ENCODE measurements at regions not wholly inside any gene's neighbourhood (a gene's known extent, or its start where the extent isn't known, plus 50 kb on each side); places are given as distances from the start of the nearest gene placed in this dataset.

DNA sequence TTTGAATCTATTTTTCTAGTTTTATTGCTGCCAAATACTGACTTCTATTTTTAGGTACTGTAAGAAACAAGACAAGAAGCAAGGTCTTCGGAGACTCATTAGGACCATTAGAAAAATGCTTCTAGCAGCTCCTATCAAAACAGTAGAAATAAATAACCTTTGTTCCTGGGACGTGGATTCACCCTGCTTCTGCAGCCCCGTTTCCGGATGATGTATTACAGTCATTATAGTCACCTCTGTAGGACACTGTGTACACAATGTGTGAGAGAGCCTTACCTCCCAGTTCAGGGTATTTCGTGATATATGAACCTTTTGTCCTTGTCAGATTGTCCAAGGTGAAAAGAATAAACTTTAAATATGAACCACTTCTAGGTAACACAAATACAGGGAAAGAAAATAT is 484.0 kb upstream of the TECRL start:
- intact Hi-C loops (cut with micrococcal nuclease; ENCODE audit: unreplicated experiment), result no loop called here
- DNase-seq (ENCODE audit: low read depth, low spot score) (no peak), ATAC-seq (no peak)
- no peaks in the 10 kb centered on the region for H3K4me1 ChIP-seq (ENCODE audit: control insufficient read depth, insufficient read depth, low read length)
- ChIA-PET CTCF (no interaction called here), POLR2A (no interaction called here)
- no TSS peak for BruUV-seq (replicated peaks)
- no peak overlapping the region for H3K4me3 ChIP-seq (ENCODE audit: low read depth in 2 of 2, low read length in 2 of 2)
- no peaks in the 10 kb centered on the region for H3K36me3 ChIP-seq (ENCODE audit: control insufficient read depth, insufficient read depth, low read length)
- in situ Hi-C loops (cut with HindIII; ENCODE audit: low pct_unique_long_range_greater_than_20kb, low sequenced_read_pairs), result no loop called here
- H3K27me3 ChIP-seq (ENCODE audit: control insufficient read depth, insufficient read depth, low read length), result no peaks in the 10 kb centered on the region
- TF ChIP-seq, protein P1, sequence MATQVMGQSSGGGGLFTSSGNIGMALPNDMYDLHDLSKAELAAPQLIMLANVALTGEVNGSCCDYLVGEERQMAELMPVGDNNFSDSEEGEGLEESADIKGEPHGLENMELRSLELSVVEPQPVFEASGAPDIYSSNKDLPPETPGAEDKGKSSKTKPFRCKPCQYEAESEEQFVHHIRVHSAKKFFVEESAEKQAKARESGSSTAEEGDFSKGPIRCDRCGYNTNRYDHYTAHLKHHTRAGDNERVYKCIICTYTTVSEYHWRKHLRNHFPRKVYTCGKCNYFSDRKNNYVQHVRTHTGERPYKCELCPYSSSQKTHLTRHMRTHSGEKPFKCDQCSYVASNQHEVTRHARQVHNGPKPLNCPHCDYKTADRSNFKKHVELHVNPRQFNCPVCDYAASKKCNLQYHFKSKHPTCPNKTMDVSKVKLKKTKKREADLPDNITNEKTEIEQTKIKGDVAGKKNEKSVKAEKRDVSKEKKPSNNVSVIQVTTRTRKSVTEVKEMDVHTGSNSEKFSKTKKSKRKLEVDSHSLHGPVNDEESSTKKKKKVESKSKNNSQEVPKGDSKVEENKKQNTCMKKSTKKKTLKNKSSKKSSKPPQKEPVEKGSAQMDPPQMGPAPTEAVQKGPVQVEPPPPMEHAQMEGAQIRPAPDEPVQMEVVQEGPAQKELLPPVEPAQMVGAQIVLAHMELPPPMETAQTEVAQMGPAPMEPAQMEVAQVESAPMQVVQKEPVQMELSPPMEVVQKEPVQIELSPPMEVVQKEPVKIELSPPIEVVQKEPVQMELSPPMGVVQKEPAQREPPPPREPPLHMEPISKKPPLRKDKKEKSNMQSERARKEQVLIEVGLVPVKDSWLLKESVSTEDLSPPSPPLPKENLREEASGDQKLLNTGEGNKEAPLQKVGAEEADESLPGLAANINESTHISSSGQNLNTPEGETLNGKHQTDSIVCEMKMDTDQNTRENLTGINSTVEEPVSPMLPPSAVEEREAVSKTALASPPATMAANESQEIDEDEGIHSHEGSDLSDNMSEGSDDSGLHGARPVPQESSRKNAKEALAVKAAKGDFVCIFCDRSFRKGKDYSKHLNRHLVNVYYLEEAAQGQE (IDR thresholded peaks at IDR 0.05; ENCODE audit: insufficient read depth in 1 of 2, low read depth in 2 of 2, low read length in 1 of 2), result no peak
- TF ChIP-seq, protein P2, sequence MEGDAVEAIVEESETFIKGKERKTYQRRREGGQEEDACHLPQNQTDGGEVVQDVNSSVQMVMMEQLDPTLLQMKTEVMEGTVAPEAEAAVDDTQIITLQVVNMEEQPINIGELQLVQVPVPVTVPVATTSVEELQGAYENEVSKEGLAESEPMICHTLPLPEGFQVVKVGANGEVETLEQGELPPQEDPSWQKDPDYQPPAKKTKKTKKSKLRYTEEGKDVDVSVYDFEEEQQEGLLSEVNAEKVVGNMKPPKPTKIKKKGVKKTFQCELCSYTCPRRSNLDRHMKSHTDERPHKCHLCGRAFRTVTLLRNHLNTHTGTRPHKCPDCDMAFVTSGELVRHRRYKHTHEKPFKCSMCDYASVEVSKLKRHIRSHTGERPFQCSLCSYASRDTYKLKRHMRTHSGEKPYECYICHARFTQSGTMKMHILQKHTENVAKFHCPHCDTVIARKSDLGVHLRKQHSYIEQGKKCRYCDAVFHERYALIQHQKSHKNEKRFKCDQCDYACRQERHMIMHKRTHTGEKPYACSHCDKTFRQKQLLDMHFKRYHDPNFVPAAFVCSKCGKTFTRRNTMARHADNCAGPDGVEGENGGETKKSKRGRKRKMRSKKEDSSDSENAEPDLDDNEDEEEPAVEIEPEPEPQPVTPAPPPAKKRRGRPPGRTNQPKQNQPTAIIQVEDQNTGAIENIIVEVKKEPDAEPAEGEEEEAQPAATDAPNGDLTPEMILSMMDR (IDR thresholded peaks at IDR 0.05), result no peak
- TF ChIP-seq POLR2AphosphoS5 (IDR thresholded peaks at IDR 0.05; ENCODE audit: low read depth, low read length) (no peak), SIN3A (IDR thresholded peaks at IDR 0.05; ENCODE audit: borderline replicate concordance, insufficient read depth, low read depth, low read length) (no peak), TCF7L2 (IDR thresholded peaks at IDR 0.05; ENCODE audit: low read depth, low read length) (no peak)
- no peak overlapping the region for H3K27ac ChIP-seq (ENCODE audit: low read length)
- no peaks in the 10 kb centered on the region for H3K9me3 ChIP-seq (ENCODE audit: control insufficient read depth, insufficient read depth, low read depth, low read length)

DNA sequence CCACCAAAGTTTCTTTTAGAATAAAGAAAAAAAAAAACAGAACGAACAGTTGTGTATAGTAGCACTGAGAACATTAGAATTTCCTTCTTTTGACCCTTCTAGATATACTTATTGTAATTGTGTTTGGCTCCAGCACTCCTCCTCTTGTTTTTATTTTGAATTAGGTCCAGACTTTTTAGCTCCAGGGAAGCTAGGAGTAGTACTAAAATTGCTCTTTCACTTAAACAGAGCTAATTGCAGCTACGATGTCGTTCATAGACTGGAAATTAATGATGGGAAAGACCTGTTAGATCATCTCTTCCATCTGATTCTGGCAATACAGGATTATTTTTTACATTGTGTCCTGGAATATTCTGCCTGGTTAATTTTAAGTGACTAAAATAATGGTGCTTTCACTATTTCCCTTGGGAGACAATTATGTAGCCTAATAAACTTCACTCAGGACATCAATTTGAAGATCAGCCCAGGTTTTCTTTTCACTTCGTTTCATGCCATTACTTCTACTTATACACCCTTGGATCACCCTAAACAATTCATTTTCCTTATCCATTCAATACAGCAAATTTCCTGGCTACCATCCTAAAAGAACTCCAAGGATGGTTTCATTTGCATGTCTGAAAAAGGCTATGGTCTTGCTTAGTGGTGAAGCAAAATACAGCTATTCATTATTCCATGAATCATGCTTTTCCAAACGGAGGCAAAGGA is 480.8 kb upstream of the TECRL start:
- in situ Hi-C loops (cut with HindIII; ENCODE audit: low pct_unique_long_range_greater_than_20kb, low sequenced_read_pairs), result no loop called here
- POLR2A ChIA-PET, result no interaction called here
- no peak overlapping the region for H3K27ac ChIP-seq (ENCODE audit: low read length)
- H3K4me1 ChIP-seq (ENCODE audit: control insufficient read depth, insufficient read depth, low read length), result no peaks in the 10 kb centered on the region
- no peak for DNase-seq (ENCODE audit: low read depth, low spot score)
- H3K9me3 ChIP-seq (ENCODE audit: control insufficient read depth, insufficient read depth, low read depth, low read length), result no peaks in the 10 kb centered on the region
- CTCF ChIA-PET, result no interaction called here
- no peaks in the 10 kb centered on the region for H3K27me3 ChIP-seq (ENCODE audit: control insufficient read depth, insufficient read depth, low read length)
- no peak for TF ChIP-seq POLR2AphosphoS5 (IDR thresholded peaks at IDR 0.05; ENCODE audit: low read depth, low read length)
- TF ChIP-seq, protein P2 (IDR thresholded peaks at IDR 0.05), result no peak
- TF ChIP-seq TCF7L2 (IDR thresholded peaks at IDR 0.05; ENCODE audit: low read depth, low read length), result no peak
- TF ChIP-seq, protein P1 (IDR thresholded peaks at IDR 0.05; ENCODE audit: insufficient read depth in 1 of 2, low read depth in 2 of 2, low read length in 1 of 2), result no peak
- no peak for TF ChIP-seq SIN3A (IDR thresholded peaks at IDR 0.05; ENCODE audit: borderline replicate concordance, insufficient read depth, low read depth, low read length)
- no peaks in the 10 kb centered on the region for H3K36me3 ChIP-seq (ENCODE audit: control insufficient read depth, insufficient read depth, low read length)
- no peak for ATAC-seq
- H3K4me3 ChIP-seq (ENCODE audit: low read depth in 2 of 2, low read length in 2 of 2), result no peak overlapping the region
- BruUV-seq (replicated peaks), result no TSS peak
- intact Hi-C loops (cut with micrococcal nuclease; ENCODE audit: unreplicated experiment), result no loop called here

Data from Panc1 (cell line).